ENCODE measurements at regions not wholly inside any gene's neighbourhood (a gene's known extent, or its start where the extent isn't known, plus 50 kb on each side); places are given as distances from the start of the nearest gene placed in this dataset.

DNA sequence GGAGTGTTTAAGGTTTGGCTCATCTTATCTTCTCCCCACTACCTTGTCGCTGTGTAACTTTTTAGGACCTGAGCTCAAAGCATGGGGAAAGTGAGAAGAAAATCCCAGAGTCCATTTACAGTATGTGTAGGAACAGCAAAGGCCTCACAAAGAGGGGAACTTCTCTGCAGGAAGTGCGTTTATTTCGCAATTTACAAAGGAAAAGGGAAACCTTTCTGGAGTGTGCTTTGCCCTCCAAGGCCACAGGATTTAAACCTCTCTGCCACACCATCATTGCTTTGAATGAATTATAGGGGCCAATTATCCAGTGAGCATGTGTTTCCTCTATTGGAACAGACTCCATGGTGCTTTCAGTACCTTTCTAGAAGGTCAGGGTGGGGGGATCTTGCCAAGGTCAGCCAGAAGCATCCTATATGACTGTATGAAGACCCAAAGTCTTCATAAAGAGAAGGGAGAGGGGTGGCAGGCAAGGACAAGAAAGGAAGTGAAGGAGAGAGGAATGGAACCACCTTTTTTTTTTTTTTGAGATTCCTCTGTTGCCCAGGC is 68.1 kb upstream of the LMO2 start:
- TF ChIP-seq, protein P1, sequence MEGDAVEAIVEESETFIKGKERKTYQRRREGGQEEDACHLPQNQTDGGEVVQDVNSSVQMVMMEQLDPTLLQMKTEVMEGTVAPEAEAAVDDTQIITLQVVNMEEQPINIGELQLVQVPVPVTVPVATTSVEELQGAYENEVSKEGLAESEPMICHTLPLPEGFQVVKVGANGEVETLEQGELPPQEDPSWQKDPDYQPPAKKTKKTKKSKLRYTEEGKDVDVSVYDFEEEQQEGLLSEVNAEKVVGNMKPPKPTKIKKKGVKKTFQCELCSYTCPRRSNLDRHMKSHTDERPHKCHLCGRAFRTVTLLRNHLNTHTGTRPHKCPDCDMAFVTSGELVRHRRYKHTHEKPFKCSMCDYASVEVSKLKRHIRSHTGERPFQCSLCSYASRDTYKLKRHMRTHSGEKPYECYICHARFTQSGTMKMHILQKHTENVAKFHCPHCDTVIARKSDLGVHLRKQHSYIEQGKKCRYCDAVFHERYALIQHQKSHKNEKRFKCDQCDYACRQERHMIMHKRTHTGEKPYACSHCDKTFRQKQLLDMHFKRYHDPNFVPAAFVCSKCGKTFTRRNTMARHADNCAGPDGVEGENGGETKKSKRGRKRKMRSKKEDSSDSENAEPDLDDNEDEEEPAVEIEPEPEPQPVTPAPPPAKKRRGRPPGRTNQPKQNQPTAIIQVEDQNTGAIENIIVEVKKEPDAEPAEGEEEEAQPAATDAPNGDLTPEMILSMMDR (IDR thresholded peaks at IDR 0.05; ENCODE audit: insufficient read depth in 1 of 2, low read depth in 1 of 2, low read length in 1 of 2, severe bottlenecking in 1 of 2, unreplicated experiment in 1 of 2), result no peak
- Mint-ChIP-seq H3K27me3 (ENCODE audit: insufficient read depth, unreplicated experiment) (peaks cover 19% of the 10 kb centered on the region), H3K27ac (ENCODE audit: unreplicated experiment) (no peak overlapping the region), H3K9me3 (ENCODE audit: unreplicated experiment) (no peaks in the 10 kb centered on the region), H3K4me1 (ENCODE audit: low read depth, unreplicated experiment) (no peaks in the 10 kb centered on the region), H3K4me3 (ENCODE audit: unreplicated experiment) (no peak overlapping the region), H3K36me3 (ENCODE audit: insufficient read depth, unreplicated experiment) (no peaks in the 10 kb centered on the region)
- H3K4me1 ChIP-seq, result no peaks in the 10 kb centered on the region
- intact Hi-C loops (cut with micrococcal nuclease; ENCODE audit: unreplicated experiment), result no loop called here
- no peaks in the 10 kb centered on the region for H3K27me3 ChIP-seq (replicated peaks; ENCODE audit: control insufficient read depth, insufficient read depth, low read length)
- no peak overlapping the region for H3K4me3 ChIP-seq (ENCODE audit: low read depth, low read length)
- POLR2A ChIA-PET, result no interaction called here
- DNase-seq, result no peak
- H3K9me3 ChIP-seq, result no peaks in the 10 kb centered on the region
- no peaks in the 10 kb centered on the region for H3K36me3 ChIP-seq (ENCODE audit: control insufficient read depth, insufficient read depth, low read length)
- CTCF ChIA-PET, result no interaction called here
- no TSS peak for BruUV-seq (replicated peaks)

GRCh38 chr11:33957304-33957917 is 65.5 kb upstream of the LMO2 start:
- no peaks in the 10 kb centered on the region for H3K4me1 ChIP-seq
- POLR2A ChIA-PET, result no interaction called here
- Mint-ChIP-seq H3K9me3 (ENCODE audit: unreplicated experiment) (no peaks in the 10 kb centered on the region), H3K27ac (ENCODE audit: unreplicated experiment) (no peak overlapping the region), H3K4me3 (ENCODE audit: unreplicated experiment) (no peak overlapping the region), H3K27me3 (ENCODE audit: insufficient read depth, unreplicated experiment) (peaks cover 19% of the 10 kb centered on the region), H3K36me3 (ENCODE audit: insufficient read depth, unreplicated experiment) (no peaks in the 10 kb centered on the region), H3K4me1 (ENCODE audit: low read depth, unreplicated experiment) (no peaks in the 10 kb centered on the region)
- no peaks in the 10 kb centered on the region for H3K9me3 ChIP-seq
- TF ChIP-seq, protein P1 (IDR thresholded peaks at IDR 0.05; ENCODE audit: insufficient read depth in 1 of 2, low read depth in 1 of 2, low read length in 1 of 2, severe bottlenecking in 1 of 2, unreplicated experiment in 1 of 2), result no peak
- CTCF ChIA-PET, result no interaction called here
- DNase-seq, result no peak
- intact Hi-C loops (cut with micrococcal nuclease; ENCODE audit: unreplicated experiment), result no loop called here
- no peaks in the 10 kb centered on the region for H3K36me3 ChIP-seq (ENCODE audit: control insufficient read depth, insufficient read depth, low read length)
- H3K27me3 ChIP-seq (replicated peaks; ENCODE audit: control insufficient read depth, insufficient read depth, low read length), result no peaks in the 10 kb centered on the region
- no peak overlapping the region for H3K4me3 ChIP-seq (ENCODE audit: low read depth, low read length)
- no TSS peak for BruUV-seq (replicated peaks)

- ChIA-PET POLR2A (no interaction called here), CTCF (no interaction called here)
- Mint-ChIP-seq H3K4me3 (ENCODE audit: unreplicated experiment) (no peak overlapping the region), H3K9me3 (ENCODE audit: unreplicated experiment) (no peaks in the 10 kb centered on the region), H3K27me3 (ENCODE audit: insufficient read depth, unreplicated experiment) (peaks cover 18% of the 10 kb centered on the region), H3K27ac (ENCODE audit: unreplicated experiment) (no peak overlapping the region), H3K4me1 (ENCODE audit: low read depth, unreplicated experiment) (no peaks in the 10 kb centered on the region), H3K36me3 (ENCODE audit: insufficient read depth, unreplicated experiment) (no peaks in the 10 kb centered on the region)
- intact Hi-C loops (cut with micrococcal nuclease; ENCODE audit: unreplicated experiment), result no loop called here
- TF ChIP-seq, protein P1 (IDR thresholded peaks at IDR 0.05; ENCODE audit: insufficient read depth in 1 of 2, low read depth in 1 of 2, low read length in 1 of 2, severe bottlenecking in 1 of 2, unreplicated experiment in 1 of 2), result no peak
- Histone ChIP-seq H3K4me1 (no peaks in the 10 kb centered on the region), H3K36me3 (ENCODE audit: control insufficient read depth, insufficient read depth, low read length) (no peaks in the 10 kb centered on the region), H3K27me3 (replicated peaks; ENCODE audit: control insufficient read depth, insufficient read depth, low read length) (no peaks in the 10 kb centered on the region), H3K4me3 (ENCODE audit: low read depth, low read length) (no peak overlapping the region), H3K9me3 (no peaks in the 10 kb centered on the region)
- no TSS peak for BruUV-seq (replicated peaks)
- DNase-seq, result no peak
These were observed 64.7 kb upstream of the LMO2 start for GRCh38 chr11:33956611-33957010.
